ENCODE measurements at regions not wholly inside any gene's neighbourhood (a gene's known extent, or its start where the extent isn't known, plus 50 kb on each side); places are given as distances from the start of the nearest gene placed in this dataset.

GRCh38 chr6:25153079-25153478 is 126.1 kb upstream of the CARMIL1 start:
- TF ChIP-seq CTCF (IDR thresholded peaks at IDR 0.05) (no peak), POLR2A (IDR thresholded peaks at IDR 0.05) (no peak)
